Mesenchymal stem cell (in vitro differentiated cells and primary cell): ENCODE measurements at regions not wholly inside any gene's neighbourhood (a gene's known extent, or its start where the extent isn't known, plus 50 kb on each side); places are given as distances from the start of the nearest gene placed in this dataset.

Source experiments
- DNase-seq: peaks from one replicate; pipeline ENCODE4 v3.0.0-alpha.2; 2013
- H2AFZ ChIP-seq: one replicate; pipeline ENCODE4 v1.6.1; 2013; ENCODE audit warnings: low read depth, mild to moderate bottlenecking, control low read depth, inconsistent platforms, low read length, moderate library complexity
- H2AK5ac ChIP-seq: 2 replicates; pipeline ENCODE4 v1.6.1; 2013; ENCODE audit warnings: low read length, moderate library complexity, mild to moderate bottlenecking, inconsistent platforms; ENCODE audit not compliant: severe bottlenecking
- H2BK120ac ChIP-seq: one replicate; pipeline ENCODE4 v1.6.1; 2013; ENCODE audit warnings: low read depth, mild to moderate bottlenecking, inconsistent platforms, low read length, moderate library complexity
- H2BK12ac ChIP-seq, 2 experiments: one replicate each; pipeline ENCODE4 v1.6.1; 2013; ENCODE audit warnings: inconsistent platforms in 2 of 2, low read length in 2 of 2, mild to moderate bottlenecking in 2 of 2, moderate library complexity in 2 of 2, control low read depth in 1 of 2
- H2BK15ac ChIP-seq: one replicate; pipeline ENCODE4 v1.6.1; 2013; ENCODE audit warnings: mild to moderate bottlenecking, low read depth, inconsistent platforms; ENCODE audit not compliant: poor library complexity, severe bottlenecking
- H2BK5ac ChIP-seq: 2 replicates; pipeline ENCODE4 v1.6.1; 2013; ENCODE audit warnings: low read depth, mild to moderate bottlenecking, low read length, control low read depth, inconsistent platforms; ENCODE audit not compliant: poor library complexity, severe bottlenecking
- H3K14ac ChIP-seq, 2 experiments: one replicate each; pipeline ENCODE4 v1.6.1; 2013; ENCODE audit warnings: inconsistent platforms in 2 of 2, low read length in 2 of 2, control low read depth in 1 of 2, mild to moderate bottlenecking in 1 of 2, moderate library complexity in 1 of 2
- H3K18ac ChIP-seq, 2 experiments: one replicate each; pipeline ENCODE4 v1.6.1; 2013; ENCODE audit warnings: inconsistent platforms in 2 of 2, low read length in 2 of 2, control low read depth in 1 of 2, low read depth in 1 of 2, mild to moderate bottlenecking in 1 of 2
- H3K23ac ChIP-seq, 2 experiments: one replicate each; pipeline ENCODE4 v1.6.1; 2013; ENCODE audit warnings: inconsistent platforms in 2 of 2, low read length in 2 of 2, mild to moderate bottlenecking in 2 of 2, moderate library complexity in 2 of 2, control low read depth in 1 of 2
- H3K27ac ChIP-seq: 2 replicates; pipeline ENCODE4 v1.5.1; 2013; ENCODE audit warnings: mild to moderate bottlenecking, moderate library complexity, low read length, control low read depth, inconsistent platforms; ENCODE audit not compliant: poor library complexity, severe bottlenecking
- H3K27me3 ChIP-seq, 2 experiments: 2 replicates each; pipeline versions ENCODE4 v1.6.1 to v1.7.0; 2013; ENCODE audit warnings: low read length in 2 of 2, mild to moderate bottlenecking in 2 of 2, moderate library complexity in 2 of 2, control low read depth in 1 of 2, inconsistent platforms in 1 of 2; ENCODE audit not compliant: control insufficient read depth in 1 of 2, insufficient read depth in 1 of 2
- H3K36me3 ChIP-seq, 2 experiments: 2 replicates each; pipeline versions ENCODE4 v1.6.1 to v1.7.0; 2013; ENCODE audit warnings: low read length in 2 of 2, control low read depth in 1 of 2, inconsistent platforms in 1 of 2, low read depth in 1 of 2, mild to moderate bottlenecking in 1 of 2; ENCODE audit not compliant: insufficient read depth in 2 of 2, control insufficient read depth in 1 of 2
- H3K4ac ChIP-seq, 2 experiments: one replicate each; pipeline ENCODE4 v1.6.1; 2013; ENCODE audit warnings: inconsistent platforms in 2 of 2, low read length in 2 of 2, mild to moderate bottlenecking in 2 of 2, moderate library complexity in 2 of 2, control low read depth in 1 of 2, low read depth in 1 of 2
- H3K4me1 ChIP-seq: 2 replicates; pipeline ENCODE4 v1.6.1; 2013; ENCODE audit warnings: low read depth, low read length, control low read depth; ENCODE audit not compliant: control insufficient read depth, insufficient read depth
- H3K4me2 ChIP-seq: 2 replicates; pipeline ENCODE4 v1.6.1; 2013; ENCODE audit warnings: low read length, mild to moderate bottlenecking, inconsistent platforms; ENCODE audit not compliant: poor library complexity, severe bottlenecking
- H3K4me3 ChIP-seq, 2 experiments: 2 replicates each; pipeline versions ENCODE4 v1.5.1 to v1.7.0; 2013; ENCODE audit warnings: low read length in 2 of 2, mild to moderate bottlenecking in 2 of 2, control low read depth in 1 of 2, low read depth in 1 of 2; ENCODE audit not compliant: insufficient read depth in 1 of 2
- H3K79me1 ChIP-seq: replicated peaks from 2 replicates; pipeline ENCODE4 v1.6.1; 2013; ENCODE audit warnings: mild to moderate bottlenecking, control low read depth, low read length, inconsistent platforms; ENCODE audit not compliant: poor library complexity, severe bottlenecking
- H3K9ac ChIP-seq: 2 replicates; pipeline ENCODE4 v1.7.0; 2013; ENCODE audit warnings: mild to moderate bottlenecking, low read length, moderate library complexity
- H3K9me3 ChIP-seq: 2 replicates; pipeline ENCODE4 v1.7.0; 2013; ENCODE audit warnings: mild to moderate bottlenecking, low read length; ENCODE audit not compliant: control insufficient read depth
- H4K8ac ChIP-seq: one replicate; pipeline ENCODE4 v1.6.1; 2013; ENCODE audit warnings: inconsistent platforms, mild to moderate bottlenecking, low read length, moderate library complexity
- H4K91ac ChIP-seq: one replicate; pipeline ENCODE4 v1.6.1; 2013; ENCODE audit warnings: mild to moderate bottlenecking, low read length, inconsistent platforms
- WGBS: methylation state at CpG from one replicate; pipeline ENCODE4 v1.1.7; 2013; ENCODE audit warnings: mixed read lengths; 5-methylcytosine and 5-hydroxymethylcytosine counted together

- no peak overlapping the region for H3K9ac ChIP-seq
- H3K27me3 ChIP-seq, result no peaks in the 10 kb centered on the region
- no peak overlapping the region for H2BK5ac ChIP-seq
- no peak overlapping the region for H3K14ac ChIP-seq
- H2BK12ac ChIP-seq, result no peak overlapping the region
- no peak overlapping the region for H4K8ac ChIP-seq
- no peaks in the 10 kb centered on the region for H3K36me3 ChIP-seq
- H3K27ac ChIP-seq, result no peak overlapping the region
- H3K79me1 ChIP-seq, result no peaks in the 10 kb centered on the region
- H2BK15ac ChIP-seq, result no peak overlapping the region
- H3K4me3 ChIP-seq, result no peak overlapping the region
- DNase-seq, result no peak
- H2AK5ac ChIP-seq, result no peak overlapping the region
- H3K9me3 ChIP-seq, result no peaks in the 10 kb centered on the region
- no peak overlapping the region for H3K4me2 ChIP-seq
- WGBS, result 95% methylated on average over 6 of the region's 8 CpGs
- no peak overlapping the region for H2AFZ ChIP-seq
- H4K91ac ChIP-seq, result no peak overlapping the region
- no peak overlapping the region for H2BK120ac ChIP-seq
- H3K4me1 ChIP-seq, result no peaks in the 10 kb centered on the region
- H3K23ac ChIP-seq, result no peak overlapping the region
- H3K18ac ChIP-seq, result no peak overlapping the region
- H3K4ac ChIP-seq, result no peak overlapping the region
Measured at GRCh38 chr5:159536646-159537045, 206.4 kb upstream of the IL12B start.

- Histone ChIP-seq H4K8ac (no peak overlapping the region), H3K4me2 (no peak overlapping the region), H3K9me3 (no peaks in the 10 kb centered on the region), H2AK5ac (no peak overlapping the region), H3K27me3 (no peaks in the 10 kb centered on the region), H2BK5ac (no peak overlapping the region), H2BK15ac (no peak overlapping the region), H2AFZ (no peak overlapping the region), H3K4me3 (no peak overlapping the region), H3K9ac (no peak overlapping the region), H3K23ac (no peak overlapping the region), H2BK12ac (no peak overlapping the region), H3K14ac (no peak overlapping the region), H2BK120ac (no peak overlapping the region), H3K27ac (no peak overlapping the region), H3K18ac (no peak overlapping the region), H3K4me1 (no peaks in the 10 kb centered on the region), H4K91ac (no peak overlapping the region), H3K79me1 (no peaks in the 10 kb centered on the region), H3K4ac (no peak overlapping the region), H3K36me3 (no peaks in the 10 kb centered on the region)
- WGBS, result 92% methylated on average over 4 of the region's 4 CpGs
- no peak for DNase-seq
Measured at GRCh38 chr5:159539678-159540077, 209.4 kb upstream of the IL12B start.

- no peak overlapping the region for H2BK15ac ChIP-seq
- H3K14ac ChIP-seq, result no peak overlapping the region
- no peak overlapping the region for H2AK5ac ChIP-seq
- no peak overlapping the region for H3K4ac ChIP-seq
- WGBS, result no CpG with 5 or more reads among the region's 1 CpG
- peaks cover 12% of the 10 kb centered on the region for H3K9me3 ChIP-seq
- no peak overlapping the region for H2BK120ac ChIP-seq
- H2BK5ac ChIP-seq, result no peak overlapping the region
- no peak for DNase-seq
- H3K36me3 ChIP-seq, result no peaks in the 10 kb centered on the region
- H4K8ac ChIP-seq, result no peak overlapping the region
- no peak overlapping the region for H2BK12ac ChIP-seq
- H3K79me1 ChIP-seq, result no peaks in the 10 kb centered on the region
- H2AFZ ChIP-seq, result no peak overlapping the region
- H3K4me3 ChIP-seq, result no peak overlapping the region
- no peak overlapping the region for H3K18ac ChIP-seq
- H3K27ac ChIP-seq, result no peak overlapping the region
- no peak overlapping the region for H3K4me2 ChIP-seq
- H3K27me3 ChIP-seq, result peaks cover 0 to under 1% of the 10 kb centered on the region in 2 experiments
- no peak overlapping the region for H4K91ac ChIP-seq
- H3K23ac ChIP-seq, result no peak overlapping the region
- H3K9ac ChIP-seq, result no peak overlapping the region
- H3K4me1 ChIP-seq, result no peaks in the 10 kb centered on the region
Measured at GRCh38 chr5:159543326-159543725, 213.0 kb upstream of the IL12B start.

- no peaks in the 10 kb centered on the region for H3K4me1 ChIP-seq
- no peak overlapping the region for H4K8ac ChIP-seq
- H2BK15ac ChIP-seq, result no peak overlapping the region
- no peak overlapping the region for H2AK5ac ChIP-seq
- no peak for DNase-seq
- no peak overlapping the region for H3K4me2 ChIP-seq
- no peak overlapping the region for H3K23ac ChIP-seq
- H2BK12ac ChIP-seq, result no peak overlapping the region
- no peak overlapping the region for H3K27ac ChIP-seq
- H3K9ac ChIP-seq, result no peak overlapping the region
- no peak overlapping the region for H3K14ac ChIP-seq
- H3K18ac ChIP-seq, result no peak overlapping the region
- H2BK120ac ChIP-seq, result no peak overlapping the region
- H3K4ac ChIP-seq, result no peak overlapping the region
- H3K27me3 ChIP-seq, result peaks cover 0 to 5% of the 10 kb centered on the region in 2 experiments
- no peak overlapping the region for H2BK5ac ChIP-seq
- 100% methylated on average over 1 of the region's 1 CpG for WGBS
- no peak overlapping the region for H3K4me3 ChIP-seq
- H3K9me3 ChIP-seq, result peaks cover 12% of the 10 kb centered on the region
- no peak overlapping the region for H2AFZ ChIP-seq
- H3K36me3 ChIP-seq, result no peaks in the 10 kb centered on the region
- H3K79me1 ChIP-seq, result no peaks in the 10 kb centered on the region
- H4K91ac ChIP-seq, result no peak overlapping the region
Measured at GRCh38 chr5:159545156-159545555, 214.9 kb upstream of the IL12B start.
